Fibroblast of lung (primary cell): ENCODE measurements at regions not wholly inside any gene's neighbourhood (a gene's known extent, or its start where the extent isn't known, plus 50 kb on each side); places are given as distances from the start of the nearest gene placed in this dataset.

Experiments
- DNase-seq, 2 donors: peaks; one replicate each; pipeline versions ENCODE4 v3.0.0 to v3.0.0-alpha.2; 2010; ENCODE audit warnings: low read depth in 2 of 2
- H2AFZ ChIP-seq: 2 replicates; pipeline ENCODE4 v1.5.1; 2012; ENCODE audit warnings: low read length, control low read depth, inconsistent platforms
- H3K27ac ChIP-seq: 2 replicates; pipeline ENCODE4 v1.5.1; 2011; ENCODE audit warnings: low read length, control low read depth; ENCODE audit not compliant: insufficient read depth
- H3K27me3 ChIP-seq: 2 replicates; pipeline ENCODE4 v1.5.1; 2011; ENCODE audit warnings: mild to moderate bottlenecking, low read length; ENCODE audit not compliant: control insufficient read depth, insufficient read depth
- H3K36me3 ChIP-seq: 2 replicates; pipeline ENCODE4 v1.5.1; 2011; ENCODE audit warnings: low read length; ENCODE audit not compliant: control insufficient read depth, insufficient read depth
- H3K4me1 ChIP-seq: 2 replicates; pipeline ENCODE4 v1.5.1; 2011; ENCODE audit warnings: low read length; ENCODE audit not compliant: control insufficient read depth, insufficient read depth; ENCODE audit errors: extremely low read depth
- H3K4me2 ChIP-seq: 2 replicates; pipeline ENCODE4 v1.5.1; 2011; ENCODE audit warnings: low read length, control low read depth; ENCODE audit not compliant: insufficient read depth; ENCODE audit errors: extremely low read depth
- H3K4me3 ChIP-seq, 4 experiments: fragments of 200-600 bp in 1 of 4; sonication (generic) in 1 of 4; replicated peaks in 1 of 4; 2 replicates each; pipeline ENCODE4 v1.5.1; 2011 to 2016; ENCODE audit warnings: low read length in 4 of 4, low read depth in 3 of 4, mild to moderate bottlenecking in 3 of 4, control low read depth in 2 of 4, inconsistent platforms in 1 of 4, mixed read lengths in 1 of 4; ENCODE audit not compliant: insufficient read depth in 1 of 4; ENCODE audit errors: control extremely low read depth in 1 of 4
- H3K79me2 ChIP-seq: 2 replicates; pipeline ENCODE4 v1.5.1; 2012; ENCODE audit warnings: mild to moderate bottlenecking, low read length, inconsistent platforms; ENCODE audit not compliant: control insufficient read depth, insufficient read depth
- H3K9ac ChIP-seq: 2 replicates; pipeline ENCODE4 v1.5.1; 2011; ENCODE audit warnings: mild to moderate bottlenecking, low read length, control low read depth; ENCODE audit not compliant: insufficient read depth
- H3K9me3 ChIP-seq: 2 replicates; pipeline ENCODE4 v1.5.1; 2012; ENCODE audit warnings: low read depth, low read length; ENCODE audit not compliant: control insufficient read depth, insufficient read depth
- H4K20me1 ChIP-seq: 2 replicates; pipeline ENCODE4 v1.5.1; 2011; ENCODE audit warnings: low read length; ENCODE audit not compliant: control insufficient read depth, insufficient read depth; ENCODE audit errors: extremely low read depth
- CTCF ChIP-seq, 2 donors: IDR thresholded peaks in 1 of 2; conservative IDR thresholded peaks in 1 of 2; 1 replicate in 1 of 2; 2 replicates in 1 of 2; pipeline ENCODE4 v1.5.1; 2011 to 2012; ENCODE audit warnings: low read length in 2 of 2, control low read depth in 1 of 2, inconsistent platforms in 1 of 2, low read depth in 1 of 2, mild to moderate bottlenecking in 1 of 2
- EZH2 ChIP-seq: IDR thresholded peaks from 2 replicates; pipeline ENCODE4 v1.5.1; 2012; ENCODE audit warnings: low read length, control low read depth, mild to moderate bottlenecking; ENCODE audit errors: missing control alignments

- no peaks in the 10 kb centered on the region for H3K27me3 ChIP-seq
- DNase-seq: no peak
- no peak overlapping the region for H3K9ac ChIP-seq
- H3K4me2 ChIP-seq: no peak overlapping the region
- no peak for TF ChIP-seq CTCF (conservative IDR thresholded peaks at IDR 0.05 in 1 of 2, IDR thresholded peaks at IDR 0.05 in 1 of 2; ENCODE audit: low read depth in 1 of 2, low read length in 2 of 2)
- no peak for TF ChIP-seq EZH2
- H3K9me3 ChIP-seq: no peaks in the 10 kb centered on the region
- no peaks in the 10 kb centered on the region for H3K36me3 ChIP-seq
- no peak overlapping the region for H3K27ac ChIP-seq
- H3K4me3 ChIP-seq: no peak overlapping the region
- no peak overlapping the region for H2AFZ ChIP-seq
- H3K4me1 ChIP-seq: no peaks in the 10 kb centered on the region
- H4K20me1 ChIP-seq: no peaks in the 10 kb centered on the region
- H3K79me2 ChIP-seq: no peaks in the 10 kb centered on the region
Observed at GRCh38 chr11:111123463-111124398, 121.8 kb upstream of the POU2AF2 start.

GRCh38 chr11:111120696-111121302, 124.7 kb upstream of the POU2AF2 start:
- no peaks in the 10 kb centered on the region for H3K27me3 ChIP-seq
- no peak overlapping the region for H3K4me3 ChIP-seq
- no peak overlapping the region for H3K9ac ChIP-seq
- no peaks in the 10 kb centered on the region for H4K20me1 ChIP-seq
- no peak overlapping the region for H2AFZ ChIP-seq
- no peaks in the 10 kb centered on the region for H3K36me3 ChIP-seq
- no peaks in the 10 kb centered on the region for H3K9me3 ChIP-seq
- no peaks in the 10 kb centered on the region for H3K79me2 ChIP-seq
- no peak for DNase-seq
- no peaks in the 10 kb centered on the region for H3K4me1 ChIP-seq
- H3K4me2 ChIP-seq: no peak overlapping the region
- H3K27ac ChIP-seq: no peak overlapping the region
- TF ChIP-seq EZH2 (no peak), CTCF (conservative IDR thresholded peaks at IDR 0.05 in 1 of 2, IDR thresholded peaks at IDR 0.05 in 1 of 2; ENCODE audit: low read depth in 1 of 2, low read length in 2 of 2) (no peak)

GRCh38 chr11:111120161-111120560, 125.4 kb upstream of the POU2AF2 start:
- no peaks in the 10 kb centered on the region for H3K27me3 ChIP-seq
- no peaks in the 10 kb centered on the region for H3K4me1 ChIP-seq
- no peak overlapping the region for H2AFZ ChIP-seq
- H4K20me1 ChIP-seq: no peaks in the 10 kb centered on the region
- H3K79me2 ChIP-seq: no peaks in the 10 kb centered on the region
- no peak overlapping the region for H3K27ac ChIP-seq
- no peak for DNase-seq
- H3K4me3 ChIP-seq: no peak overlapping the region
- H3K9me3 ChIP-seq: no peaks in the 10 kb centered on the region
- no peak for TF ChIP-seq EZH2
- no peaks in the 10 kb centered on the region for H3K36me3 ChIP-seq
- no peak overlapping the region for H3K4me2 ChIP-seq
- no peak overlapping the region for H3K9ac ChIP-seq
